IMR-90 (cell line): ENCODE measurements at regions not wholly inside any gene's neighbourhood (a gene's known extent, or its start where the extent isn't known, plus 50 kb on each side); places are given as distances from the start of the nearest gene placed in this dataset.

Source experiments
- CTCF ChIP-seq: conservative IDR thresholded peaks from 2 replicates; pipeline ENCODE4 v1.5.1; 2012; ENCODE audit warnings: mild to moderate bottlenecking, low read depth, low read length, improper control_type of control experiment
- POLR2A ChIP-seq: IDR thresholded peaks from 2 replicates; pipeline ENCODE4 v1.6.1; 2012; ENCODE audit warnings: mild to moderate bottlenecking, low read depth, low read length
- RFX5 ChIP-seq: IDR thresholded peaks from 2 replicates; pipeline ENCODE4 v1.8.0; 2012; ENCODE audit warnings: low read depth, mild to moderate bottlenecking, low read length, moderate library complexity

- no peak for TF ChIP-seq CTCF
- TF ChIP-seq RFX5, result no peak
- TF ChIP-seq POLR2A, result no peak
Observed at GRCh38 chr20:48482790-48483189, 345.0 kb downstream of the PREX1 start.
